NB4 (cell line): ENCODE measurements at regions not wholly inside any gene's neighbourhood (a gene's known extent, or its start where the extent isn't known, plus 50 kb on each side); places are given as distances from the start of the nearest gene placed in this dataset.

Experiments
- DNase-seq: peaks from one replicate; pipeline ENCODE4 v3.0.0; 2010; ENCODE audit warnings: low read depth
- H3K4me3 ChIP-seq: one replicate; pipeline ENCODE4 v1.5.1; 2011; ENCODE audit warnings: mild to moderate bottlenecking, low read depth, low read length, moderate library complexity
- MYC ChIP-seq: IDR thresholded peaks from 2 replicates; pipeline ENCODE4 v1.6.1; 2011; ENCODE audit warnings: low read depth, low read length
- POLR2A ChIP-seq: IDR thresholded peaks from 2 replicates; pipeline ENCODE4 v1.6.1; 2011; ENCODE audit warnings: mild to moderate bottlenecking; ENCODE audit not compliant: insufficient read length; ENCODE audit errors: extremely low read depth
- TF ChIP-seq, protein P1 (sequence below): IDR thresholded peaks from 2 replicates; pipeline ENCODE4 v1.6.1; 2011; ENCODE audit warnings: low read depth, low read length
- TF ChIP-seq, protein P2 (sequence below): IDR thresholded peaks from one replicate; pipeline ENCODE4 v1.5.1; 2012; ENCODE audit warnings: low read depth, low read length

DNA sequence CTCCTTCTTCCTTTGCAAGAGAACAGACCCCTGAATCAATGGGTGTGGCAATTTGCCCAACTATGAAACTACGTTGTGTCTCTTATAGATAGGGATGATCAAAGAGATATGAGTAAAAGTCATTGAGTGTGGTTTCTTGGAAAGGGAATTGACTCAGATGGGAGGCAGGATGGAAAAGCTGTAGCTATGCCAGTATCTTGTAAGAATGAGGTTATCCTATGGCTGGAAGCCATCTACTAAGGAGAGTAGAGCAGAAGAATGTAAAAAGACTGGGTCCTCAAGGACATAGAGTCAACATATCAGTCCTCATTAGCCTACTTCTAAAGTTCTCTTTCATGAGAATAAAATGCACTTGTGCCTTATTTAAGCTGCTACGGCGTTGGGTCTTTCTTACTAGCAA is 78.9 kb upstream of the POU2AF2 start:
- no peak overlapping the region for H3K4me3 ChIP-seq
- DNase-seq: no peak
- TF ChIP-seq POLR2A (no peak), MYC (no peak)
- TF ChIP-seq, protein P1, sequence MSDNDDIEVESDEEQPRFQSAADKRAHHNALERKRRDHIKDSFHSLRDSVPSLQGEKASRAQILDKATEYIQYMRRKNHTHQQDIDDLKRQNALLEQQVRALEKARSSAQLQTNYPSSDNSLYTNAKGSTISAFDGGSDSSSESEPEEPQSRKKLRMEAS: no peak
- TF ChIP-seq, protein P2, sequence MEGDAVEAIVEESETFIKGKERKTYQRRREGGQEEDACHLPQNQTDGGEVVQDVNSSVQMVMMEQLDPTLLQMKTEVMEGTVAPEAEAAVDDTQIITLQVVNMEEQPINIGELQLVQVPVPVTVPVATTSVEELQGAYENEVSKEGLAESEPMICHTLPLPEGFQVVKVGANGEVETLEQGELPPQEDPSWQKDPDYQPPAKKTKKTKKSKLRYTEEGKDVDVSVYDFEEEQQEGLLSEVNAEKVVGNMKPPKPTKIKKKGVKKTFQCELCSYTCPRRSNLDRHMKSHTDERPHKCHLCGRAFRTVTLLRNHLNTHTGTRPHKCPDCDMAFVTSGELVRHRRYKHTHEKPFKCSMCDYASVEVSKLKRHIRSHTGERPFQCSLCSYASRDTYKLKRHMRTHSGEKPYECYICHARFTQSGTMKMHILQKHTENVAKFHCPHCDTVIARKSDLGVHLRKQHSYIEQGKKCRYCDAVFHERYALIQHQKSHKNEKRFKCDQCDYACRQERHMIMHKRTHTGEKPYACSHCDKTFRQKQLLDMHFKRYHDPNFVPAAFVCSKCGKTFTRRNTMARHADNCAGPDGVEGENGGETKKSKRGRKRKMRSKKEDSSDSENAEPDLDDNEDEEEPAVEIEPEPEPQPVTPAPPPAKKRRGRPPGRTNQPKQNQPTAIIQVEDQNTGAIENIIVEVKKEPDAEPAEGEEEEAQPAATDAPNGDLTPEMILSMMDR: no peak

DNA sequence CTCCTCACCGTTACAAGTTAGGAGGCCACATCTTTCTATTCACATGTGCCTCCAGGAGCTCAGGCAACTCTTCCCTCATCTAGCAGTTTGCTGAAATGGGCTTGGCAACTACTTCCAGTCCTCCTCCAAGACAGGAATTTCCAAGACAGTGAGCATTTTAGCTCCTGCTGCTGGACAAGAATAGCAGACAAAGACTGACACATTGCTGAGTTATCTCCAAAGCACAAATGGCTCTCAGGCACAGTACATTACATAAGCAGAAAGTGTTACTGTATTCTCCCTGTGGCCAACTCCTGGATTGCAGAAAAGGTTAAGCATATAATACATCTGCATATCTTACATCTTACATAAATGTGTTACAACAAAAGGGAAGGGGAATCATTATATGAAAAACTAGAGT is 83.2 kb upstream of the POU2AF2 start:
- TF ChIP-seq, protein P2: no peak
- TF ChIP-seq, protein P1: no peak
- no peak for TF ChIP-seq POLR2A
- no peak for TF ChIP-seq MYC
- DNase-seq: no peak
- H3K4me3 ChIP-seq: no peak overlapping the region

DNA sequence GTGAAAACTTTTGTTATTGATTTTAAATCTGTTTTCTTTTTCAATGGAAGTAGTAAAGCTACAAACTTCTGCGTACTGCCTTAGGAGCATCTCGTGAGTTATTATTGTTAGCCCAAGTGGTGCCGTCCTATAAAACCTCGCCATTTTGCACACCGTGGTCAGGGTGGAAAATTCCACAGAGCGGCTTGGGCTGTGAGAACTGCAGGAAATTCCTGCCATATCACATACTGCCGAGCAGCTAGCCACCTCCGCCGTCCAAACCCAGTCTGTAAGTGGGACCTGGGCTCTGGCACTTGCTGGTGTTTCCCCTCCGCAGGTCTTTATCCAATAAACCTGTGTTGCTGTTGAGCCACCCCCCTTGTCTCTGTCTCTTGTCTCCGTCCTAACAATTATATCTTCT is 88.0 kb upstream of the POU2AF2 start:
- H3K4me3 ChIP-seq: no peak overlapping the region
- no peak for TF ChIP-seq MYC
- no peak for TF ChIP-seq POLR2A
- TF ChIP-seq, protein P2: no peak
- TF ChIP-seq, protein P1: no peak
- no peak for DNase-seq

DNA sequence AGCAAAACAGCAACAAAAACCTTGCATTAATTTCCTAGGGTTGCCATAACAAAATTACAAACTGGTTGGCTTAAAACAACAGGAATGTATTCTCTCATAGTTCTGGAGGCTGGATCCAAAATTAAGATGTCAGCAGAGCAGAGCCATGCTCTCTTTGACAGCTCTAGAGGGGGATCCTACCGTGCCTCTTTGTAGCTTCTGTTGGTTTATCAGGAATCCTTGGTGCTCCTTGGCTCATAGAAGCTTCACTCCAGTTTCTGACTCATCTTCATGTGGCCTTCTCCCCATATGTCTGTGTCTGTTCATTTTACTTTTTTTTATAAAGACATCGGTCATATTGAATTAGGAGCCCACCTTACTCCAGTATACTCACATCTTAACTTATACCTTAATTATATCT is 90.5 kb upstream of the POU2AF2 start:
- TF ChIP-seq POLR2A (no peak), MYC (no peak)
- TF ChIP-seq, protein P2: no peak
- TF ChIP-seq, protein P1: no peak
- no peak for DNase-seq
- no peak overlapping the region for H3K4me3 ChIP-seq

DNA sequence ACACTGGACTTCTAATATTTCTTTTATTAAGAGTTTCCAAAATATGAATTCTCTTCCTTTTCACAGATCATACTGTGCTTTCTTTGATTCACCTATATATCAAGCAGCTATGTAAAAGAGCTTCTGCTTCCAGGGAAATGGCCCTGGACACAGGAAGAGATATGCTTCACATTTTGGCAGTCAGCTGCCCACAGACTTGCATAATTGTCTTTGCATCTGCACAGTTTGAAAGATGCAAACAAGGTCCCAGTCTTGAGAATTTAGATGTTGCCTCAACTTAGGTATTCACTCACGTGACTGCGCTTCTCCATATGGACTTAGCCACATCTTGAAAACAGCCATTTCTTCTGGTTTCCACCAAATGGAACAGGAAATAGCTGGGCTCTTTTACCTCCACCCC is 92.3 kb upstream of the POU2AF2 start:
- H3K4me3 ChIP-seq: no peak overlapping the region
- TF ChIP-seq POLR2A (no peak), MYC (no peak)
- TF ChIP-seq, protein P2: no peak
- TF ChIP-seq, protein P1: no peak
- DNase-seq: no peak

DNA sequence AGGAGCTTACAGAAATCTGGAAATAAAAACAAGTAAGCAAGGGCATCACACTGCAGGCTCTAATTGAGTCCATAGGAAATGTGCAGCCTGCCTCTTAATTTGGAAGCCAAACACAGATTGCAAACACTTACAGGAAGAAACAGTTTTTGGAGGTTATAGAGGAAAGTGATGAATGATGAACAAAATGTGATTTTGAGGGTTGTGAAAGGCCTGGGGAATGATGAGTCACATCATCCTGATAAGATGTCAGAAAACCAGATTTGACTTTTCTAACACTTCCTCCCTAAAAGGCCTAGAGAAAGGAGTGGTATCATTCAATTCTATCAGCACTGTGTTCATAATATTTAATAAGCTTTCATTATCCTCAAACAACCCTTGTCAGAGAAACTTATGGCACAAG is 96.6 kb upstream of the POU2AF2 start:
- TF ChIP-seq MYC: no peak
- TF ChIP-seq, protein P2: no peak
- TF ChIP-seq, protein P1: no peak
- no peak for TF ChIP-seq POLR2A
- H3K4me3 ChIP-seq: no peak overlapping the region
- DNase-seq: no peak
